Right lobe of liver (tissue), 6 donors: ENCODE measurements at regions not wholly inside any gene's neighbourhood (a gene's known extent, or its start where the extent isn't known, plus 50 kb on each side); places are given as distances from the start of the nearest gene placed in this dataset.

Experiments
- ATAC-seq, 4 donors: fragments of 200-7000 bp; cut with Tn5 transposase; one replicate each; pipeline ENCODE4 v1.9.1; 2020; ENCODE audit warnings: mild to moderate bottlenecking in 4 of 4, moderate library complexity in 4 of 4
- DNase-seq, 3 donors: peaks; one replicate each; pipeline ENCODE4 v3.0.0-alpha.2; 2020
- H3K27ac ChIP-seq, 3 donors: fragments of 200-600 bp; one replicate each; pipeline ENCODE4 v1.8.0; 2022
- H3K27me3 ChIP-seq, 2 donors: fragments of 200-600 bp; one replicate each; pipeline ENCODE4 v1.8.0; 2022
- H3K36me3 ChIP-seq, 4 donors: fragments of 200-600 bp; sonication (generic) in 1 of 4; one replicate each; pipeline versions ENCODE4 v1.5.1 to v1.8.0; 2017 to 2022; ENCODE audit warnings: control low read depth in 1 of 4
- H3K4me1 ChIP-seq, 4 donors: fragments of 200-600 bp; sonication (generic) in 1 of 4; one replicate each; pipeline versions ENCODE4 v1.5.1 to v1.8.0; 2017 to 2022; ENCODE audit warnings: control low read depth in 1 of 4
- H3K4me3 ChIP-seq, 3 donors: fragments of 200-600 bp; one replicate each; pipeline ENCODE4 v1.8.0; 2022
- H3K9me3 ChIP-seq, 4 donors: fragments of 200-600 bp; sonication (generic) in 1 of 4; one replicate each; pipeline versions ENCODE4 v1.5.1 to v1.8.0; 2017 to 2022; ENCODE audit warnings: control low read depth in 1 of 4
- CTCF ChIP-seq, 4 donors: fragments of 200-600 bp in 3 of 4; fragments of 450-650 bp in 1 of 4; IDR thresholded peaks; one replicate each; pipeline versions ENCODE4 v1.5.1 to v1.8.0; 2016 to 2022; ENCODE audit warnings: antibody characterized with exemption in 4 of 4, mild to moderate bottlenecking in 2 of 4
- POLR2A ChIP-seq: fragments of 450-650 bp; IDR thresholded peaks from one replicate; pipeline ENCODE4 v1.6.1; 2017; ENCODE audit warnings: antibody characterized with exemption, mild to moderate bottlenecking
- WGBS: methylation state at CpG from one replicate; pipeline ENCODE4 v1.1.6; 2018; ENCODE audit warnings: low coverage, low lambda C conversion rate; ENCODE audit not compliant: insufficient coverage; ENCODE audit errors: missing lambda C conversion rate; 5-methylcytosine and 5-hydroxymethylcytosine counted together
- intact Hi-C, 2 donors: fragments of 100-400 bp; cut with DNase I; formaldehyde crosslinking; loops; one replicate each; pipeline versions ENCODE4 v1.11.2 to v1.14.1; 2022
- donor health status: DM: no; HTN: yes; CAD: no.
- donor health status: DM: no; HTN: no; CAD: no.
- donor health status: DM: no; HTN: no; CAD: no.
- donor health status: DM: no; HTN: yes; CAD: no.
- donor health status: DM: no; HTN: yes; CAD: no.

GRCh38 chr20:21622097-21622857 is 83.2 kb upstream of the PAX1 start:
- Histone ChIP-seq H3K4me3 (no peak overlapping the region), H3K27ac (no peak overlapping the region), H3K36me3 (no peaks in the 10 kb centered on the region), H3K9me3 (no peaks in the 10 kb centered on the region), H3K27me3 (no peaks in the 10 kb centered on the region), H3K4me1 (no peaks in the 10 kb centered on the region)
- DNase-seq (no peak), ATAC-seq (no peak)
- TF ChIP-seq CTCF (IDR thresholded peaks at IDR 0.05) (no peak), POLR2A (no peak)
- 57% methylated on average over 3 of the region's 3 CpGs for WGBS
- intact Hi-C loops = no loop called here

GRCh38 chr20:21618759-21619416 is 86.6 kb upstream of the PAX1 start:
- DNase-seq = no peak
- no peak for ATAC-seq
- H3K9me3 ChIP-seq = no peaks in the 10 kb centered on the region

GRCh38 chr20:21615617-21616080 is 89.8 kb upstream of the PAX1 start:
- intact Hi-C loops = no loop called here
- Histone ChIP-seq H3K27me3 (no peaks in the 10 kb centered on the region), H3K36me3 (no peaks in the 10 kb centered on the region), H3K4me1 (no peaks in the 10 kb centered on the region), H3K27ac (no peak overlapping the region), H3K4me3 (no peak overlapping the region), H3K9me3 (no peaks in the 10 kb centered on the region)
- DNase-seq = peak; percentile 60 to 71 (median 65)
- TF ChIP-seq CTCF (IDR thresholded peaks at IDR 0.05) = peak; percentile 55 to 87 (median 80)
- TF ChIP-seq POLR2A = no peak
- 21% methylated on average over 4 of the region's 10 CpGs for WGBS
- ATAC-seq = peak; percentile 87 to 93 (median 90)

More at GRCh38 chr20:21618759-21619416, 86.6 kb upstream of the PAX1 start:
- Histone ChIP-seq H3K36me3 (no peaks in the 10 kb centered on the region), H3K4me3 (no peak overlapping the region), H3K27me3 (no peaks in the 10 kb centered on the region), H3K27ac (no peak overlapping the region), H3K4me1 (no peaks in the 10 kb centered on the region)
- TF ChIP-seq POLR2A (no peak), CTCF (IDR thresholded peaks at IDR 0.05) (no peak)
- WGBS = 40% methylated on average over 7 of the region's 7 CpGs
- intact Hi-C loops = no loop called here

- no peaks in the 10 kb centered on the region for H3K27me3 ChIP-seq
Measured at GRCh38 chr20:21614980-21615379, 90.5 kb upstream of the PAX1 start.

More at GRCh38 chr20:21614980-21615379, 90.5 kb upstream of the PAX1 start:
- Histone ChIP-seq H3K9me3 (no peaks in the 10 kb centered on the region), H3K36me3 (no peaks in the 10 kb centered on the region), H3K4me1 (no peaks in the 10 kb centered on the region), H3K27ac (no peak overlapping the region), H3K4me3 (no peak overlapping the region)
- no peak for TF ChIP-seq POLR2A
- TF ChIP-seq CTCF (IDR thresholded peaks at IDR 0.05) = no peak
- no peak for ATAC-seq
- DNase-seq = no peak
- intact Hi-C loops = no loop called here
- 55% methylated on average over 6 of the region's 6 CpGs for WGBS
